ENCODE measurements at regions not wholly inside any gene's neighbourhood (a gene's known extent, or its start where the extent isn't known, plus 50 kb on each side); places are given as distances from the start of the nearest gene placed in this dataset.

DNA sequence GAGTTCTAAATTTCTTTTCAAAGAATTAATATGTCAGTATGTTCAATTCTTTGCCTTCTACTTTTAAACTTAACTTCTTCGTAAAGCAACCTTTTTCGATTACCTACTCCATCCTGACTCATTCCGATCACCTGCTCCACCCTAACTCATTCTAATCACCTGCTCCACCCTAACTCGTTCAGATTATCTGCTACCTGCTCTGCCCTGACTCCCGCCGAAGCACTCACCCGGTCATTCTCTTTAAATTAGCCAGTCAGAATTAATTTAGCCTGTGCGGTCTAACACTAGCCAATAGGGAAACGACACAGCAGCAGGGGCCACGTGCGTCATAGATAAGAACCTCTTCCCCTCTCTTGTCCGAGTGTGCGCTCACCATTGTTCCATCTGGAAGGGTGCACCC, 60.1 kb upstream of the SH3RF1 start:
- H3K9ac ChIP-seq (ENCODE audit: low read length) = no peak overlapping the region
- no peaks in the 10 kb centered on the region for H3K36me3 ChIP-seq (ENCODE audit: control insufficient read depth in 1 of 2, insufficient read depth in 2 of 2, low read length in 2 of 2)
- no TSS peak for BruUV-seq (replicated peaks)
- intact Hi-C loops (cut with micrococcal nuclease) = no loop called here
- H3K27me3 ChIP-seq (ENCODE audit: insufficient read depth, low read length) = no peaks in the 10 kb centered on the region
- H3K9me3 ChIP-seq (ENCODE audit: control insufficient read depth in 1 of 2, insufficient read depth in 1 of 2, low read depth in 1 of 2, low read length in 2 of 2) = no peaks in the 10 kb centered on the region
- TF ChIP-seq, protein P1, sequence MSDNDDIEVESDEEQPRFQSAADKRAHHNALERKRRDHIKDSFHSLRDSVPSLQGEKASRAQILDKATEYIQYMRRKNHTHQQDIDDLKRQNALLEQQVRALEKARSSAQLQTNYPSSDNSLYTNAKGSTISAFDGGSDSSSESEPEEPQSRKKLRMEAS (IDR thresholded peaks at IDR 0.05) = no peak
- no peak for TF ChIP-seq EZH2 (IDR thresholded peaks at IDR 0.05)
- ChIA-PET CTCF (no interaction called here), POLR2A (no interaction called here), RAD21 (ENCODE audit: low non-redundant PET in 1 of 2, low total read pairs in 2 of 2, uncharacterized antibody in 2 of 2, unreplicated experiment in 2 of 2) (no interaction called here)
- no peaks in the 10 kb centered on the region for H3K79me2 ChIP-seq (ENCODE audit: insufficient read depth, low read length)
- no peak overlapping the region for H3K27ac ChIP-seq (ENCODE audit: low read depth, low read length)
- no peak overlapping the region for H3K4me2 ChIP-seq (ENCODE audit: low read length)
- H3K9me2 ChIP-seq (ENCODE audit: insufficient read depth) = no peaks in the 10 kb centered on the region
- H4K20me1 ChIP-seq (ENCODE audit: insufficient read depth) = no peaks in the 10 kb centered on the region
- H2AFZ ChIP-seq (ENCODE audit: low read depth, low read length, poor library complexity, severe bottlenecking) = no peak overlapping the region
- ATAC-seq (no peak), DNase-seq (ENCODE audit: low read depth, low spot score) (no peak)
- peaks cover 0 to 12% of the 10 kb centered on the region in 2 experiments; a peak in 2 of 4 replicates for H3K4me1 ChIP-seq (ENCODE audit: control insufficient read depth in 1 of 2, insufficient read depth in 2 of 2, low read length in 2 of 2)
- H3K4me3 ChIP-seq (replicated peaks in 1 of 2; ENCODE audit: low read depth in 1 of 2, low read length in 2 of 2) = no peak overlapping the region

DNA sequence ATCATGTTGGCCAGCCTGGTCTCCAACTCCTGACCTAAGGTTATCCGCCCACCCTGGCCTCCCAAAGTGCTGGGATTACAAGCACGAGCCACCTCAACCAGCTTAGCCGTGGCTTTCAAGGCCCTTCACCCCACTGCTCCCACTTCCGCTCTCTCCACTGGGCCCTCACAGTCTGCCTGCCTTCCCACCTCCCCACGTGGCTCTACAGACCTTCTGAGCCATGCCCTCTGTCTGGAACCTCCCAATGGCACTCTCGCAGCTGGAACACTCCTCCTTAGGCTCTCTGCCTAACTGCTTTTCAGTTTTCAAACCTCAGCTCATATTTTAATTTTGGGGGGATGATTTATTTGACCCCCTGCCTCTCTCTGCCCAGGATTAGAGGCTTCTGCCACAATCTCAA, 59.3 kb upstream of the SH3RF1 start:
- H3K9me2 ChIP-seq (ENCODE audit: insufficient read depth) = no peaks in the 10 kb centered on the region
- no peak overlapping the region for H2AFZ ChIP-seq (ENCODE audit: low read depth, low read length, poor library complexity, severe bottlenecking)
- H3K79me2 ChIP-seq (ENCODE audit: insufficient read depth, low read length) = no peaks in the 10 kb centered on the region
- no peak for DNase-seq (ENCODE audit: low read depth, low spot score)
- TF ChIP-seq JUND (IDR thresholded peaks at IDR 0.05) (no peak), ELF1 (IDR thresholded peaks at IDR 0.05; ENCODE audit: borderline replicate concordance, low read depth) (no peak)
- TF ChIP-seq, protein P2, sequence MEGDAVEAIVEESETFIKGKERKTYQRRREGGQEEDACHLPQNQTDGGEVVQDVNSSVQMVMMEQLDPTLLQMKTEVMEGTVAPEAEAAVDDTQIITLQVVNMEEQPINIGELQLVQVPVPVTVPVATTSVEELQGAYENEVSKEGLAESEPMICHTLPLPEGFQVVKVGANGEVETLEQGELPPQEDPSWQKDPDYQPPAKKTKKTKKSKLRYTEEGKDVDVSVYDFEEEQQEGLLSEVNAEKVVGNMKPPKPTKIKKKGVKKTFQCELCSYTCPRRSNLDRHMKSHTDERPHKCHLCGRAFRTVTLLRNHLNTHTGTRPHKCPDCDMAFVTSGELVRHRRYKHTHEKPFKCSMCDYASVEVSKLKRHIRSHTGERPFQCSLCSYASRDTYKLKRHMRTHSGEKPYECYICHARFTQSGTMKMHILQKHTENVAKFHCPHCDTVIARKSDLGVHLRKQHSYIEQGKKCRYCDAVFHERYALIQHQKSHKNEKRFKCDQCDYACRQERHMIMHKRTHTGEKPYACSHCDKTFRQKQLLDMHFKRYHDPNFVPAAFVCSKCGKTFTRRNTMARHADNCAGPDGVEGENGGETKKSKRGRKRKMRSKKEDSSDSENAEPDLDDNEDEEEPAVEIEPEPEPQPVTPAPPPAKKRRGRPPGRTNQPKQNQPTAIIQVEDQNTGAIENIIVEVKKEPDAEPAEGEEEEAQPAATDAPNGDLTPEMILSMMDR (IDR thresholded peaks at IDR 0.05 in 2 of 3, conservative IDR thresholded peaks at IDR 0.05 in 1 of 3; ENCODE audit: borderline replicate concordance in 1 of 3, insufficient read depth in 1 of 3, low read depth in 2 of 3, low read length in 2 of 3) = no peak
- POLR2A ChIA-PET = no interaction called here
- RAD21 ChIA-PET (ENCODE audit: low non-redundant PET in 1 of 2, low total read pairs in 2 of 2, uncharacterized antibody in 2 of 2, unreplicated experiment in 2 of 2) = no interaction called here
- intact Hi-C loops (cut with micrococcal nuclease) = no loop called here
- H3K27me3 ChIP-seq (ENCODE audit: insufficient read depth, low read length) = no peaks in the 10 kb centered on the region
- H4K20me1 ChIP-seq (ENCODE audit: insufficient read depth) = no peaks in the 10 kb centered on the region
- no peak overlapping the region for H3K27ac ChIP-seq (ENCODE audit: low read depth, low read length)
- CTCF ChIA-PET = no interaction called here
- H3K4me1 ChIP-seq (ENCODE audit: control insufficient read depth in 1 of 2, insufficient read depth in 2 of 2, low read length in 2 of 2) = peaks cover 0 to 5% of the 10 kb centered on the region in 2 experiments; a peak in 2 of 4 replicates
- H3K9ac ChIP-seq (ENCODE audit: low read length) = no peak overlapping the region
- no peak overlapping the region for H3K4me3 ChIP-seq (replicated peaks in 1 of 2; ENCODE audit: low read depth in 1 of 2, low read length in 2 of 2)
- no peak for ATAC-seq
- no peak overlapping the region for H3K4me2 ChIP-seq (ENCODE audit: low read length)
- H3K36me3 ChIP-seq (ENCODE audit: control insufficient read depth in 1 of 2, insufficient read depth in 2 of 2, low read length in 2 of 2) = no peaks in the 10 kb centered on the region
- no peaks in the 10 kb centered on the region for H3K9me3 ChIP-seq (ENCODE audit: control insufficient read depth in 1 of 2, insufficient read depth in 1 of 2, low read depth in 1 of 2, low read length in 2 of 2)
- BruUV-seq (replicated peaks) = no TSS peak

Data from HCT116 (cell line).